Caco-2 (cell line): ENCODE measurements at regions not wholly inside any gene's neighbourhood (a gene's known extent, or its start where the extent isn't known, plus 50 kb on each side); places are given as distances from the start of the nearest gene placed in this dataset.
"Not testable (repeated sequence)": the region's sequence is repeated elsewhere in the genome, so short reads cannot be mapped to it uniquely, and the experiment has no call there.

ENCODE experiments used
- BruUV-seq: library from RNA; stranded (reverse); fragments of 400-500 nt; replicated peaks from 2 replicates; lab custom pipeline; 2021; lab: Mats Ljungman, UMichigan
- CTCF ChIA-PET: fragments of 300-600 bp; sonication (Branson Sonifier 250); formaldehyde crosslinking; loops from one replicate; lab custom pipeline; 2022; ENCODE audit warnings: antibody characterized with exemption; lab: Charles Lee
- POLR2A ChIA-PET: fragments of 300-600 bp; sonication (Branson Sonifier 250); formaldehyde crosslinking; loops from one replicate; lab custom pipeline; 2022; ENCODE audit warnings: antibody characterized with exemption; lab: Charles Lee
- DNase-seq, 2 experiments: peaks; one replicate each; pipeline versions ENCODE4 v3.0.0 to v3.0.0-alpha.2; 2020 to 2022
- H3K27me3 ChIP-seq: replicated peaks from 2 replicates; pipeline ENCODE4 v1.6.0; 2011; ENCODE audit warnings: low read length; ENCODE audit not compliant: control insufficient read depth, insufficient read depth
- H3K36me3 ChIP-seq: 2 replicates; pipeline ENCODE4 v1.5.1; 2011; ENCODE audit warnings: low read length; ENCODE audit not compliant: control insufficient read depth, insufficient read depth
- H3K4me1 ChIP-seq: fragments of 250-450 bp; sonication (Bioruptor Pico); 2 replicates; pipeline ENCODE4 v1.5.1; 2020; ENCODE audit warnings: mild to moderate bottlenecking
- H3K4me3 ChIP-seq: 2 replicates; pipeline ENCODE4 v1.5.1; 2011; ENCODE audit warnings: low read depth, mild to moderate bottlenecking, control low read depth, low read length
- H3K9me3 ChIP-seq: fragments of 250-450 bp; sonication (Bioruptor Pico); 2 replicates; pipeline ENCODE4 v1.5.1; 2020; ENCODE audit warnings: mild to moderate bottlenecking, moderate library complexity
- H3K27ac Mint-ChIP-seq: one replicate; pipeline ENCODE4 v1.8.0; 2022; ENCODE audit warnings: mixed read lengths; ENCODE audit not compliant: unreplicated experiment
- H3K27me3 Mint-ChIP-seq: one replicate; pipeline ENCODE4 v1.8.0; 2022; ENCODE audit warnings: mixed read lengths; ENCODE audit not compliant: insufficient read depth, unreplicated experiment
- H3K36me3 Mint-ChIP-seq: one replicate; pipeline ENCODE4 v1.8.0; 2022; ENCODE audit warnings: mild to moderate bottlenecking, mixed read lengths; ENCODE audit not compliant: insufficient read depth, unreplicated experiment
- H3K4me1 Mint-ChIP-seq: one replicate; pipeline ENCODE4 v1.8.0; 2022; ENCODE audit warnings: low read depth, mixed read lengths; ENCODE audit not compliant: unreplicated experiment
- H3K4me3 Mint-ChIP-seq: one replicate; pipeline ENCODE4 v1.8.0; 2022; ENCODE audit warnings: mild to moderate bottlenecking, moderate library complexity, mixed read lengths; ENCODE audit not compliant: unreplicated experiment
- H3K9me3 Mint-ChIP-seq: one replicate; pipeline ENCODE4 v1.8.0; 2022; ENCODE audit warnings: mixed read lengths; ENCODE audit not compliant: unreplicated experiment
- CTCF ChIP-seq, 2 experiments: fragments of 200-600 bp in 1 of 2; IDR thresholded peaks; 1 replicate in 1 of 2; 2 replicates in 1 of 2; pipeline versions ENCODE4 v1.5.1 to v1.8.0; 2011 to 2022; ENCODE audit warnings: antibody characterized with exemption in 1 of 2, control low read depth in 1 of 2, inconsistent platforms in 1 of 2, low read depth in 1 of 2, low read length in 1 of 2, mild to moderate bottlenecking in 1 of 2, moderate library complexity in 1 of 2; ENCODE audit not compliant: insufficient read depth in 1 of 2, severe bottlenecking in 1 of 2, unreplicated experiment in 1 of 2
- intact Hi-C: fragments of 100-400 bp; cut with micrococcal nuclease; formaldehyde crosslinking; loops from one replicate; pipeline ENCODE4 v1.10.0; 2022; ENCODE audit not compliant: unreplicated experiment

DNA sequence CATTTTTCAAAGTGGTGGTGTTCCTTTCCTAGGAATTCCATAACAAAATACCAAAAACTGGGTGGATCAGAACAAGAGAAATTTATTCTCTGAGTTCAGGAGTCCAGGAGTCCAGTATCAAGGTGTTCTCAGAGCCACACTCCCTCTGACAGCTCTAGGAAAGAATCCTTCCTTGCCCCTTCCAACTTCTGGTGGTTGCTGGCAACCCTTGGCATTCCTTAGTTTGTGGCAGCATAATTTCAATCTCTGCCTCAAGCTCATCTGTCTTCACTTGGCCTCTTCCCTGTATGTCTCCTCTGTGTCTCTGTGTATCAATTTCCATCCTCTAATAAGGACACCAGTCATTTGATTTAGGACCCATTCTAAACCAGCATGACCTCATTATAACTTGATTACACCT, 243.7 kb downstream of the MPDZ start:
- POLR2A ChIA-PET: no interaction called here

GRCh38 chr9:13037808-13038207, 241.7 kb downstream of the MPDZ start:
- DNase-seq, H3K4me3 Mint-ChIP-seq, POLR2A ChIA-PET, H3K4me1 ChIP-seq, H3K9me3 Mint-ChIP-seq, H3K27me3 ChIP-seq, H3K4me3 ChIP-seq, CTCF ChIA-PET, H3K4me1 Mint-ChIP-seq, H3K36me3 ChIP-seq, intact Hi-C loops, H3K9me3 ChIP-seq, H3K36me3 Mint-ChIP-seq, H3K27me3 Mint-ChIP-seq, BruUV-seq, H3K27ac Mint-ChIP-seq: not testable (repeated sequence)

More for the DNA sequence above, 243.7 kb downstream of the MPDZ start:
- no peak overlapping the region for H3K4me3 Mint-ChIP-seq
- TF ChIP-seq CTCF (IDR thresholded peaks at IDR 0.05; ENCODE audit: insufficient read depth in 1 of 2, low read depth in 1 of 2, low read length in 1 of 2, severe bottlenecking in 1 of 2, unreplicated experiment in 1 of 2): no peak
- BruUV-seq: no TSS peak
- no peaks in the 10 kb centered on the region for H3K4me1 ChIP-seq
- H3K4me1 Mint-ChIP-seq: no peaks in the 10 kb centered on the region
- no peak for DNase-seq
- no peaks in the 10 kb centered on the region for H3K9me3 Mint-ChIP-seq
- H3K27me3 Mint-ChIP-seq: no peaks in the 10 kb centered on the region
- H3K27me3 ChIP-seq: no peaks in the 10 kb centered on the region
- H3K9me3 ChIP-seq: no peaks in the 10 kb centered on the region
- H3K36me3 ChIP-seq: no peaks in the 10 kb centered on the region
- no peaks in the 10 kb centered on the region for H3K36me3 Mint-ChIP-seq
- no peak overlapping the region for H3K27ac Mint-ChIP-seq
- CTCF ChIA-PET: no interaction called here
- intact Hi-C loops: no loop called here
- no peak overlapping the region for H3K4me3 ChIP-seq

DNA sequence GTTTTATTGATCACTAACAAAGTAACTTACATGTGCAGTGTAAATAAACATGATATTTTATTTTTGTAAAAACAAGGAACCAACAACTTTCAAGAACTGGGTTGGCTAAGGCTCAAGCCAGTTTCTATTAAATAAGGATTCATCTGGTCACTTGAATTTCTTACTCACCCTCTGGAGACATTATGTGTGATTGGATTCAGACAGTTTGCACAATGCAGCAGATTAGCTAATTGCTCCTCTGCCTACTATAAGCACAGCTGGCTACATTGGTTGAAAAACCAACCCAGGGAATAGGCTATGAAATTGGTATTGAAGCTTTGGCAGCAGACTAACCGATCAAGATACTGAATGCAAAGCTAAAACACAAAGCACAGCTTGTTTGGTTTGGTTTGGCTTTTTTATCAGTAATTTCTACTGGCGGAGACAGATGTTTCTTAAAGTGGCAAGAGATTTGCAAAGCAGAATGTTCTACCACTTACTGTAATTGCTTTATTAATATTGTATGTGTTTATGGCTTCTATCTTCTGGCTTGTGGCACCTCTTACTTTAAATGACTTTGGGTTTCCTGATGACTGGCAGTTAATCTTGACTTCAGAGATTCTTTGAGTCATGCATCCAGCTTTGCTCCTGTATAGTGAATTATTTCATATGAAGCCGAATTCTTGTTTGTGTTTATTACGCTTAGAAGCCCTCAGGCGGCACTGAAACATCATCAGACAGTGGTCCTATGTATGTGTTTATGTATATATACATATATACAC, 231.5 kb downstream of the MPDZ start:
- Mint-ChIP-seq H3K27ac (no peak overlapping the region), H3K36me3 (no peaks in the 10 kb centered on the region), H3K4me1 (no peaks in the 10 kb centered on the region), H3K27me3 (peaks cover 8% of the 10 kb centered on the region), H3K4me3 (no peak overlapping the region), H3K9me3 (no peaks in the 10 kb centered on the region)
- no peaks in the 10 kb centered on the region for H3K4me1 ChIP-seq
- no peak overlapping the region for H3K4me3 ChIP-seq
- POLR2A ChIA-PET: no interaction called here
- CTCF ChIA-PET: no interaction called here
- no peaks in the 10 kb centered on the region for H3K9me3 ChIP-seq
- H3K27me3 ChIP-seq: no peaks in the 10 kb centered on the region
- no peaks in the 10 kb centered on the region for H3K36me3 ChIP-seq
- no TSS peak for BruUV-seq
- DNase-seq: no peak
- intact Hi-C loops: no loop called here
- TF ChIP-seq CTCF (IDR thresholded peaks at IDR 0.05; ENCODE audit: insufficient read depth in 1 of 2, low read depth in 1 of 2, low read length in 1 of 2, severe bottlenecking in 1 of 2, unreplicated experiment in 1 of 2): no peak
